GM19023 (cell line): ENCODE measurements at regions not wholly inside any gene's neighbourhood (a gene's known extent, or its start where the extent isn't known, plus 50 kb on each side); places are given as distances from the start of the nearest gene placed in this dataset.
"Not testable (repeated sequence)": the region's sequence is repeated elsewhere in the genome, so short reads cannot be mapped to it uniquely, and the experiment has no call there.

Experiments
- ATAC-seq: cut with Tn5 transposase; IDR thresholded peaks from one replicate; pipeline ENCODE4 v1.9.1; 2021; ENCODE audit warnings: mild to moderate bottlenecking, moderate library complexity; ENCODE audit not compliant: unreplicated experiment

DNA sequence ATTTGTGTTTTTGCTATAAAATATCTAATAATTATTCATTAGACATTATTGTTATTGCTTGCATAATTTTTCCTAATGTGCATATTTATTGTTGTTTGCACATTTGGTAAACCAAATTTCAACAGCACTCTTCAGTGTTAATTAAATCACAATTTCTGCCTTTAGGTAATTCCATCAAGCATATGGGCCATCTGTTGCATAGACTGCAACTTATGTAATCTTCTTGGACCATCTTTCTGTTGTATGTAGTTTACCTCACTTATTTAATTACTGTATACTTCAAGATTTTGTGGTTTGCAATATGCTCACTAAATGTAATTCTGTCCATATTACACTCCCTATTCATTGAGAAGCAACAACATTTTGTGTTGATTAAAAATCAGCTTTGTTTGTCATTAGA is 1360.1 kb downstream of the REEP3 start:
- ATAC-seq, result no peak

DNA sequence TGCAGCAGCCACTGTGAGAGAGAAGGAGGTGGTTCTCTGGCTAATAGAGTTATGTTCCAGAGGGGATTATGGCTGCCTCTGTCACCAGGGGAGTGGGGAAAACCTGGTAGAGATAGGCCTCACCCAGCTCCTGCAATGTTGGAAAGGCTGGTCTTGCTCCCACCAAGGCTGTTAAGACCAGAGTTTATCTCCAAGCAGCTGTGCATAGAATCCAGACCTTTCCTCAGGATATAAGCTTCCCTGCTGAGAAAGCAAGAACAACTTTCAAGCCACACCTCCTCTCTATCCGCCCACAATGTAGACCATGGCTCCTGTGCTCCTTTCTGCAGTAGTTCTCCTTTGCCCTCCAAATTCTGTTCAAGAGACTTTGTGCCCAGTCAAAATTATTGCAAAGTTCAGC is 1375.4 kb downstream of the REEP3 start:
- ATAC-seq, result no peak

DNA sequence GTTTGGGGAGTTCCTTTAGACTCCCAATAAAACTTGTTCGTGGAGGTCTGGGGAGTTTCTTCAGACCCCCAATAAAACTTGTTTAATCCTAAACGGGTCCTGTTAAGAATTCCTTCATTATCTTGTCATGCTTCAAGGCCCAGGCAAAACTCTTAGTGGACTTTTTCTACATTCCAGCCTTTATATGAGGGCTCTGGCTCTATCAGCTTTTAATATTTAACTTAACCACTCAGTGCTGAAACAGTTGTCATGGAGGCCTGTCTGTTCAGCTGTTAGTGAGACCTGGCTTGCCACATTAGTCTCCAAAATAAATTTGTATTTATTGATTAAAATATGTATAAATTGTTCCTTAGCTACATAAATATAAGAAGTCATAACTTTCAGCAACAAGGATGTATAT is 1385.1 kb downstream of the REEP3 start:
- not testable (repeated sequence) for ATAC-seq

DNA sequence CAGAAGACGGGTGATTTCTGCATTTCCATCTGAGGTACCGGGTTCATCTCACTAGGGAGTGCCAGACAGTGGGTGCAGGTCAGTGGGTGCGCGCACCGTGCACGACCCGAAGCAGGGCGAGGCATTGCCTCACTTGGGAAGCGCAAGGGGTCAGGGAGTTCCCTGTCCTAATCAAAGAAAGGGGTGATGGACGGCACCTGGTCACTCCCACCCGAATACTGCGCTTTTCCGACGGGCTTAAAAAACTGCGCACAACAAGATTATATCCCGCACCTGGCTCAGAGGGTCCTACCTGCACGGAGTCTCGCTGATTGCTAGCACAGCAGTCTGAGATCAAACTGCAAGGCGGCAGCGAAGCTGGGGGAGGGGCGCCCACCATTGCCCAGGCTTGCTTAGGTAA is 1403.1 kb downstream of the REEP3 start:
- ATAC-seq, result not testable (repeated sequence)

DNA sequence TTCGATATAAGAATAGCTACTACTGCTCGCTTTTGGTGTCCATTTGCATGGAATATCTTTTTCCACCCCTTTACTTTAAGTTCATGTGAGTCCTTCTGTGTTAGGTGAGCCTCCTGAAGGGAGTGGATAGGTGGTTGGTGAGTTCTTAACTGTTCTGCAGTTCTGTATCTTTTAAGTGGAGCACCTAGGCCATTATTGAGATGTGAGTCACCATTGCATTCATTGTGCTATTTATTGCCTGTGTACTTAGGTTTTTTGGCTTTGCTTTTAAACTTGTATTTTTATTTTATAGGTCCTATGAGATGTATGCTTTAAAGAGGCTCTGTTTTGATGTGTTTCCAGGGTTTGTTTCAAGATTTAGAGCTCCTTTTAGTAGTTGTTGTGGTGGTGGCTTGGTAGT is 1430.8 kb downstream of the REEP3 start:
- ATAC-seq, result no peak

- no peak for ATAC-seq
These were observed 1435.2 kb downstream of the REEP3 start for GRCh38 chr10:64956441-64956840.

- no peak for ATAC-seq
These were observed 1437.9 kb downstream of the REEP3 start for GRCh38 chr10:64959116-64959515.

DNA sequence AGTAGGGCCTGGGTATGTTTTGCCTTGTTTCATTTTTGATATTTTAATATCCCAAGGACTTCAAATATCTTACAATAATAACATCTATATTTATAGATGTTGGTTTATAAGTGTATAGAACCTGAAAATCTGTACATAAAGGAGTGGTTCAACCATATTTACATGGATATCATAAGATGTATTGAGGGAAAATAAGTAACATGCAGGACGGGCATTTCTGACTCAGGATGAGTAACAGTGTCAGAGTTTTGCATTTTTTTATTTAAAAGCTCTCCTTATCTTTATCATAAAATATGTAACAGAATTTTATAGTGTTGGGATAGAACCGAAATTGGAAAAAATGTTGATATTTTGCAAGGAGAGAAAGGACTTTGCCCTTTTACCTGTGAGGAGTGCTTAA is 1438.7 kb downstream of the REEP3 start:
- no peak for ATAC-seq

DNA sequence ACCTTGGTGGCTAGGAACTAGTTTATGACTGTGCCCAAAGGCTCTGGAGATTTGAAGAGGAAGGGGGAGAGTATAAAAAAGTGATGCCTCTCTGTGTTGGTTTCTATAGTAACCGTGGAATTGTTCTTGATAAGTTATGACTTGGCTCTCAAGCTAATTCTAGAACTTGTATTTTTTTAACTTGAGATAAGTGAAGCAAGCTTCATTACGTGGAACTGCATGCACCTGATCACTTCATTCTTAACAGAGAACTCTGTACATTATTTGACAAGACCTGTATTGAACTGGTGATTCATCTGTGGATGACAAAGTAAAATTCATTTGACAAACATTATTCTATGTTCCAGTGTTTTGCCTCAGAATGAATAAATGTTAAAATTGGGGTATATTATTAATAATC is 1452.2 kb downstream of the REEP3 start:
- no peak for ATAC-seq

- no peak for ATAC-seq
These were observed 1454.9 kb downstream of the REEP3 start for GRCh38 chr10:64976150-64976549.

- no peak for ATAC-seq
These were observed 1456.7 kb downstream of the REEP3 start for GRCh38 chr10:64977915-64978314.

GRCh38 chr10:64996886-64997285 is 1475.7 kb downstream of the REEP3 start:
- ATAC-seq, result no peak

DNA sequence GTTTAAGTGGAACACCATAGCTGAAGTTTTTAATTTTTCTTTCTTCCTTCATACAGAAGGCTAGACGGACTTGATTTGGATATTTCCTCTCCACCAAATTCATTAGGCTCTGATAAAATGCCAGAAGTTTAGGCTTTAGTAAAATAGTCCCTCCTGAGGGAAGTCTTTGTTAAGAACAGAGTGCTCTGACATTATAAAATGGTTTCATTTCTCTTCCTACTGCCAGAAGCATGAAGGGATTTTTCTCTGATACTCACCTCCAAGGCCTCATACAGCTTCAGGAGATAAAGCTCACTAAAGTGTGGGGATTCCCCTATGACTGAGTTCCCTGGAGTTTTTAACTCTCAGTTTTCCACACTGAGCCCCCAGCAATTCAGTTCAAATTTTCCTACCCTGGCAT is 1489.6 kb downstream of the REEP3 start:
- no peak for ATAC-seq

GRCh38 chr10:65017523-65017922 is 1496.3 kb downstream of the REEP3 start:
- no peak for ATAC-seq

- ATAC-seq, result no peak
These were observed 1503.7 kb downstream of the REEP3 start for GRCh38 chr10:65024886-65025285.

DNA sequence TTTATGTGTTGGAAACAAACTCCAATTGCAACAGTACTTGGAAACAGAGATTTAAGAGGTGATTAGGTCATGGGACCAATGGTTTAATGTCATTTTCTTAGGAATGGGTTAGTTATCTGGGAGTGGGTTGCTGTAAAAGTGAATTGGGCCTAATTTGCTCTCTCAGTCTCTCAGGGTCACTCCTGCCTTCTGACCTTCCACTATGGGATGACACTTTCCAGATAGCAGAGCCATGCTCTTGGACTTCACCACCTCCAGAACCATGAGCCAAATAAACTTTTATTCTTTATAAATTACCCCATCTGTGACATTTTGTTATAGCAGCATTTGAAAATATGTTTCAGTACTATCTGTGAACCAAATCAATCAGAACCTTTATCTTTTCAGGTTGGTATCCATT is 1509.1 kb downstream of the REEP3 start:
- no peak for ATAC-seq

DNA sequence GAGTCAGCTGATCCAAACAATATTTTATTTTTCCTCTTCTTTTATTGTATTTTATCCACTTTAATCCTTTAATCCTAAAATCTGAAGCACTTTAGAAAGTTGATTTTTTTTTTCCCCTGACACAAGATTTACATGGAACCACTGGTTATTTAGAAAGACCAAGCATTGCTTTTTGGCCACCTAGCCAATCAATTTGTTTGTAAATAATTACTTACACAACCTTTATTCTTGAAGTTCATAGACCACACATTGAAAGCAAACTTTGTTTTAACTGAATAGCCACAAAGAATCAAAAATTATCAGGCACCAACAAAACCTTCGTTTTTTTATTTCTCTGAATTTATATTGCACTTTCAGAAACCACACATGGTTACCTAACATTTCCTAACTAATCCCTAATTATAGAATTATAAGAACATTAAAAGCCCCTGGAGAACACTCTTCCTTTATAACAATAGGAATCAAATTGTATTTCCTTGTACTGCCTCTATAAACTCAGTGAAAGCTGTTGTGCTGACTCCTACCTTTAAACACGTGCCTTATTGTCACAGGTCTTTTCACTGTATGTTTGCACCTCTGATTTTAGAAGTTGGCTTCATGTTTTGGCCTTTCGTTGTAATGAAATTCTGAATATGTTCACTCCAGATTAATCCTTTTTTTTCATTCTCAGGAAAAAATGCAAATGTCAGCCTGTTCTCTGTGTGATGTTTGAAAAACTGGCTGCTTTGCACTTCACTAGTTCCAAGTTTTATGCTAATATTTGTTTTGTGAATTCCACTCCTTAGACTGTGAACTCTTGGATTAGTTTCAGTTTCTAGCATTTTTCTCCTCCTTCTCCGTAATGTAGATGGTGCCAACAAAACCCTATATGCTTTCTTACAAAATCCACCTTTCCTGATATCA is 1511.9 kb downstream of the REEP3 start:
- no peak for ATAC-seq

- ATAC-seq, result no peak
These were observed 1512.8 kb downstream of the REEP3 start for GRCh38 chr10:65033957-65034356.

GRCh38 chr10:65040796-65041195 is 1519.6 kb downstream of the REEP3 start:
- ATAC-seq, result no peak

DNA sequence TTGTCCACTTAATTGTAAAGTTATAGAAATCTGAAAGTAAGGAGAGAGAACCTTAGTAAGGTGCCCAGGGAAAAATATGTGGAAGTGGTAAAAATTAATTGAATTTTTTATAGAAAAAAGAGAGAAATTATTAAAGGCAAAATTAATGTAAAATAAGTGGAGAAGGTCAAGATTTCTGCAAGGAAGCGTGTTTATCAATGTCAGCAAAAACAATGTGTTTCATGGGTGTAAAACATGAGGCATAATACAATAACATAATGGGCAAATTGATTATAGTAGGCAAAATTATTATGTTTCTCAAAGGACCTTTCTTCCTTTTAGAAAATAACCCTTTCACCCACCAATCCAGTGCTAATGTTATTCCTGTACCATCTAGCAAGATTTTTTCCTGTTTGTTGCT is 1520.1 kb downstream of the REEP3 start:
- no peak for ATAC-seq

- ATAC-seq, result no peak
These were observed 1521.3 kb downstream of the REEP3 start for GRCh38 chr10:65042496-65042895.

DNA sequence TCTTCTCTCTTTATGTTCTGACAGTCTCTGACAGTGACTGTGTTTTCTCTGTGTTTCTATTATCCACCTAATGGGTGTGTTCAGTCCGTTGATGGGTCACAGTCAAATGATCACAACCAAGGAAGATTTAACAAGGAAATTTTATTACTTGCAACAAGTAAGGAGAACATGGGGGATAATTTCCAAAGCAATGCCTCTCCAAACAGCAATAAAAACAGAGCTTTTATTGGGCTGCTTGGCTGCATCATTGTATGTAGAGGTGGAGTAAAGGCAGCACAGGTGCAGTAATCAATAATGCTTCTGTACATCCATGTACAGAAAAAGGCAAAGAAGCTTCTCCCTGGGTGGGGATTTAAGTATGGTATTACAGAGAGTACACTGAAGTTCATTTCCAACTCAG is 1525.6 kb downstream of the REEP3 start:
- no peak for ATAC-seq

DNA sequence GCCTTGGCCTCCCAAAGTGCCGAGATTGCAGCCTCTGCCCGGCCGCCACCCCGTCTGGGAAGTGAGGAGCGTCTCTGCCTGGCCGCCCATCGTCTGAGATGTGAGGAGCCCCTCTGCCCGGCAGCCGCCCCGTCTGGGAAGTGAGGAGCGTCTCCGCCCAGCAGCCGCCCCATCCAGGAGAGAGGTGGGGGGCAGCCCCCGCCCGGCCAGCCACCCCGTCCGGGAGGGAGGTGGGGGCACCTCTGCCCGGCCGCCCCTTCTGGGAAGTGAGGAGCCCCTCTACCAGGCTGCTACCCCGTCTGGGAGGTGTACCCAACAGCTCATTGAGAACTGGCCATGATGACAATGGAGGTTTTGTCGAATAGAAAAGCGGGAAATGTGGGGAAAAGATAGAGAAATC is 1530.9 kb downstream of the REEP3 start:
- ATAC-seq, result not testable (repeated sequence)
